ENCODE measurements at regions not wholly inside any gene's neighbourhood (a gene's known extent, or its start where the extent isn't known, plus 50 kb on each side); places are given as distances from the start of the nearest gene placed in this dataset.

GRCh38 chr1:29949676-29950075 is 713.4 kb downstream of the PTPRU start:
- TF ChIP-seq CTCF (IDR thresholded peaks at IDR 0.05): no peak
- Mint-ChIP-seq H3K4me1 (ENCODE audit: low read depth) (no peaks in the 10 kb centered on the region), H3K27me3 (ENCODE audit: insufficient read depth) (peaks cover 2% of the 10 kb centered on the region; the same call in 1 of the 2 replicates), H3K27ac (no peak overlapping the region), H3K9me3 (peaks cover 25% of the 10 kb centered on the region), H3K4me3 (no peak overlapping the region), H3K36me3 (ENCODE audit: low read depth) (no peaks in the 10 kb centered on the region)
- DNase-seq: no peak

DNA sequence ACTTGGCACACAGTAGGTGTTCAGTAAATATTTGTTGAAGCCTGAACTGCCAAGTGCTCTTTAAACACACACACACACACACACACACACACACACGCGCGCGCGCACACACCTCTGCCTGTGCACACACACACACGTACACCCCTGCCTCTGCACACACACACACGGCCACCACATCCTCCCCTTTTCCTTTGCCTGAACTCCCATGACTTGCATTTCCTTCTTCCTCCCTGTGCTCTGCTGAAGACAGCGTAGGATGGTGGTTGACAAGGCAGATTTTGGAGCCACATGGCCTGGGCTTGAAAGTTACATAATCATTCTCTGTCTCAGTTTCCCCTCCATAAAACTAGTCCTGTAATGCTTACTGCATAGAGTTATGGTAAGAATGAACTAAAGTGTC is 712.3 kb downstream of the PTPRU start:
- Mint-ChIP-seq H3K27ac (no peak overlapping the region), H3K36me3 (ENCODE audit: low read depth) (no peaks in the 10 kb centered on the region), H3K4me3 (no peak overlapping the region), H3K27me3 (ENCODE audit: insufficient read depth) (peaks cover 2% of the 10 kb centered on the region; the same call in 1 of the 2 replicates), H3K9me3 (peaks cover 30% of the 10 kb centered on the region), H3K4me1 (ENCODE audit: low read depth) (no peaks in the 10 kb centered on the region)
- DNase-seq: no peak
- TF ChIP-seq CTCF (IDR thresholded peaks at IDR 0.05): no peak

- Mint-ChIP-seq H3K36me3 (ENCODE audit: low read depth) (no peaks in the 10 kb centered on the region), H3K4me1 (ENCODE audit: low read depth) (no peaks in the 10 kb centered on the region), H3K27ac (no peak overlapping the region), H3K4me3 (no peak overlapping the region), H3K9me3 (peaks cover 42% of the 10 kb centered on the region), H3K27me3 (ENCODE audit: insufficient read depth) (peaks cover 2% of the 10 kb centered on the region; the same call in 1 of the 2 replicates)
- DNase-seq: no peak
- no peak for TF ChIP-seq CTCF (IDR thresholded peaks at IDR 0.05)
These were observed 709.7 kb downstream of the PTPRU start for GRCh38 chr1:29946057-29946456.

- H3K4me3 Mint-ChIP-seq: no peak overlapping the region
- H3K36me3 Mint-ChIP-seq (ENCODE audit: low read depth): no peaks in the 10 kb centered on the region
- no peak for DNase-seq
- H3K27ac Mint-ChIP-seq: no peak overlapping the region
- H3K27me3 Mint-ChIP-seq (ENCODE audit: insufficient read depth): peaks cover 2% of the 10 kb centered on the region; the same call in 1 of the 2 replicates
- no peaks in the 10 kb centered on the region for H3K4me1 Mint-ChIP-seq (ENCODE audit: low read depth)
- no peak for TF ChIP-seq CTCF (IDR thresholded peaks at IDR 0.05)
- peaks cover 42% of the 10 kb centered on the region for H3K9me3 Mint-ChIP-seq
These were observed 709.1 kb downstream of the PTPRU start for GRCh38 chr1:29945426-29945825.

DNA sequence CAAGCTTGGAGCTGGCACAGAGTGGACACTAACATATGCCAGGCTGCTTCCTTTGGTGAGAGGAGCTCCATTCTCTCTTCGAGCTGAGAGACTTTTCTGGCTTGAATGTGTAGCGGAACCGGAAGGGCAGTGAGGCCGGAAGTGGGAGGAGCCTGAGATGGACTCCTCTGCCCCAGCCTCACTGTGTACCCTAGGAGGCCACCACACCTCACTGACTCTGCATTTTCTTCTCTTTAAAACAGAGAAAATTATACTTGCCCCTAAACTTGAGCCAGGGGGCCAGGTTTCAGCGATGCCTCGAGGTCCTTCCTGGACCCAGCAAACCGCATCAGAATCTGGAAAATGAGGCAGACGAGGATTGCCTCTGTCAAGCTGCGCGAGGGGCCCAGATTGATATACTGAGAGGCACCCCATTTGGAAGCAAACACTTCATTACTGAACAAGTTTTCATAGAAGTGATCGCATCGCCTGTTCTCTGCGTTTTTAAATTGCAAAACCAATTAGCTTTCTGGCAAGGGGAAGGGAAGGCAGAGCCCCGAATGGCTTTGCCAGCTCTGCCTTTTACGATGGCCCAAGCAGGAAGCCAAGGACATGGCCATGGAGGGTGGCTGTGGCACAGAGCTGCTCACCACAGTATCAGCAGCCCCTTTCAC is 708.1 kb downstream of the PTPRU start:
- Mint-ChIP-seq H3K4me1 (ENCODE audit: low read depth) (no peaks in the 10 kb centered on the region), H3K9me3 (peaks cover 42% of the 10 kb centered on the region), H3K4me3 (no peak overlapping the region), H3K27me3 (ENCODE audit: insufficient read depth) (peaks cover 2% of the 10 kb centered on the region; the same call in 1 of the 2 replicates), H3K36me3 (ENCODE audit: low read depth) (no peaks in the 10 kb centered on the region; the same call in 1 of the 2 replicates), H3K27ac (no peak overlapping the region)
- TF ChIP-seq CTCF (IDR thresholded peaks at IDR 0.05): no peak
- no peak for DNase-seq

All from HFFc6 (cell line).